Stimulated activated CD8-positive, alpha-beta memory T cell treated with anti-CD3 and anti-CD28 coated beads, Interleukin-15, amount 100 ng/mL, for 1 hour (primary cell): ENCODE measurements at regions not wholly inside any gene's neighbourhood (a gene's known extent, or its start where the extent isn't known, plus 50 kb on each side); places are given as distances from the start of the nearest gene placed in this dataset.

ENCODE experiments used
- DNase-seq: peaks from one replicate; pipeline ENCODE4 v3.0.0-alpha.2; 2020; ENCODE audit warnings: low read depth

DNA sequence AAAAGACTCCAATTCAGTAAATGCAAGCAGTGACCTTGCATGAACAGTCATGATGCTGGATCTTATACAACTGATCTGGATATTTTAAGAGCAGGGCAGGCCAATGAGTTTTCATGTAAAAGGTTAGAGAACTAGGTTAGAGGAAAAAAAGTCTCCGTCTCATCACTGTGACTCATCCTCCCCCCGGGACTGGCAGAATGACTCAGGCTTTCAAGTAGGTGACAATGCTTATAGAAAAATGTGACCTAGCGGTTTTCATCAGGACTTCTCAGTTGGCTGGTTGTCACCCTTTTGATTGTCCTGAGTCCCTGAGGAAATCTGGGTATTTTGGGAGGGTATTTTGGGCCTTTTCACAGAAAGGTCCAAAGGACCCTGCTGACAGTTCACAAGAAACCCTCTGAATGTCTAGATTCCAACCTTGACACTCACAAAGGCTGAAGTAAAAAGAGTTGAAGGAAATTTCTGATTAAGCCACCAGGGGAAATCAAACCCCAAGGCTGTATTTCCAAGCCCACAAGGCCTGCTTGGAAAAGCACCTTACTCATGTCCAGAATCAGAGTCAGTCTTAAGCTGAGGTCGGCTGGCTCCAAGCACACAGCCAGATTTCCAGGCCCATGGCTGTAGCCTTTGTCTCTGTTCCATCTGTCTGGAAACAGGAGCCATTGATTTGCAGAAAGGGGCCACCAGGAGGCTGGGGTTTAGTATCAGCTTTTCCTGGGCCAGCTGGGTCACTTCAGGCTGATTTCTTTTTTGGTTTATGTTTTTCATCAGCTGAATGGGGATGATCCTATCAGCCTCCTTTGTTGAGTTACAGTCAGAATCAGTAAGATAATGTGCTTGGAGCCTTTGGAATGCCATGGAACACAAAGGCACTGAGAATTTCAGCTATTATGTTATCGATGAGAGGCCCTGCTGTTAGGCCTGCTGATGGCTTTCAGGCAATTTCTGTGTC lies 226.4 kb upstream of the HABP2 start:
- no peak for DNase-seq

DNA sequence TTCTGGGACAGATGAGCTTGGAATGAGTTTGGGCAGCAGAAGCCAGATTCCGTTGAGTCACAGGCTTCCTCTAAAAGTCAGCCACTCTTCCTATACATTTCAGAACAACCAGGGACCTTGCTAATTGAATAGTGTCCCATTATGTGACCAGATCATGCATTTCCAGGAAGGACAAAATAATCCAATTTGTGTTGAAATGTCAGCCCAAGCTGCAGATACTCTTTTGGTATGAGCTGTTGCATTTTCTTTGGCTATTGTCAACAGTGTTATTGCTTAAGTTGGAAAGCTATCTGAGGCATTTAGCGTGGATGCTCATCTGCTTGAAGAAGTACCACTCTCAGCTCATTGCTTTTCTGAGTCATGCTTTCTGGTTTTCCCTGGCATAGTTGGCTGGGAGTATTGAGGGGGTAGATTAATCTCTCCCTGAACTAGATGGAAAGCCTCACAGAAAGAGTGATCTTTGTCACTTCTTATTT lies 223.7 kb upstream of the HABP2 start:
- no peak for DNase-seq

DNA sequence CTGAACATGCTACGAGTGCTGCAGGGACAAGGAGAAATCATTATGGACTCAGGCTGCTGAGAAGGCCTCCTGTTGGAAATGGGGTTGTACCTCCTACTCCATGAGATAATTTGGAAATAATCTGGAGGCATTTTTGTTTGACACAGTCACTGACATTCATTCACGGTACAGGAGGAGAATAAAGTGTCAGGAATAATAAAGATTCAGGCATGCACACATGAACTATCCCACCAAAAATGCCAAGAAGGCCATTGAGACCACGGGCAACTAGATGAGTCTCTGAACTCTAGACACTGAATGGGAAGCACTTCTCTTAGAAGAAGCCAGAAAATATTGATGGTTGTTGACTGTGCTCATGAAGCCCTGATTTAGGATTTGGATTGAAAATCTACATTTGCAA lies 220.9 kb upstream of the HABP2 start:
- DNase-seq, result no peak

DNA sequence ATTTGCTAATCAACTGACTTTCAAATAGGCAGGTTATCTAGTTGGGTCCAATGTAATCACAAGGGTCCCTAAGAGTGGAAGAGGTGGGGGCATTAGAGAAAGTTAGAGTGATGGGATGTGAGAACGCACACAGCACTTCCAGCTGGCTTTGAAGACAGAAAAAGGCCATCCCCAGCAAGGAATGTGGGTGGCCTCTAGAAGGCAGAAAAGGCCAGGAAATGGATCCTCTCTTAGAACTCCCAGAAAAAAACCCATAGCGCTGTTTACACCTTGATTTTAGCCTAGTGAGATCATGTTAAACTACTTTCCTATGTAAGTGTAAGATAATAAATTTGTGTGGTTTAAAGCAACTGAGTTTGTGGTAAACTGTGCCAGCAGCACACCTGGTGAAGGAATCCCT lies 219.5 kb upstream of the HABP2 start:
- DNase-seq, result no peak

DNA sequence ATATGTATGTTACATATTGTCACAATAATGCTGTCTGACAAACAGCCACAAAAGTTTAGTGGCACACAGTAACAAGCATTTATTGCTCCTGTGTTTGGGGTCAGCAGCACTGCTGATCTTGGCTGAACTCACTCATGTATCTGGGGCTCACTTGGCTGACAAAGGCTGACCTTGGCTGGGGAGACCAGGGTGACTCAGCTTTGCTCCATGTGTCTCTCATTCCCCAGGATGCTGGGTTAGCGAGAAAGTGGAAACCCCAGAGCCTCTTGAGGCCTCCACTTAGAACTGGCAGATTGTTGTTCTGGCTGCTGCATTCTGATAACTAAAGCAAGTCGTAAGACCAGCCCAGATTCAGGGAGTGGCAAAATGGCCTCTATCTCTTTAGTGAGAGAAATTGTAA lies 217.3 kb upstream of the HABP2 start:
- DNase-seq, result no peak

DNA sequence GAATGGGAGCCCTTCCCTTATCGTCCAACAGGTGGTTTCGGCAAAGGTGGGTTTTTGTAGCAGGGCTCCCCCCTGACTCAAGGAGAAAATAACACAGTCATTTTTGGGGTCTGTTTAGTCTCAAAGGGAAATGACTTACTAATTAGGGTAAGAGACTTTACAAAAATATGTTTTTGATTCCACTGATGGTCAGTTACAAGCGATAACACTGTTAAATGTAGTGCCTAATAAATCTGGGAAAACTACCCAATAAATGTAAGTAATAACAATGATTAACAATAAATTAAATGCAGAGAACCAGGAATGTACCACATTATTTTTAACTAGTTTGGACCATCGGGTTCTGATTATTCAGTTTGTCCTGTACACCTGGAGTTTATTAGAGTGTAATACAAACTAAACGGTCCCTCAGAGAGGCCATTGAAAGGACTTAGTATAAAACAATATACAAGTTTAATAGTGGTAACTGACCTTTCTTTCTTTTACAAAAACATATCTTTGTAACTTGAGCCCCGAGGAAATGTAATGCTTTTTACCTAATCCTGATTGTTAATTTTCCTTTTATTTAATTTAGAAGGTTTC lies 216.2 kb upstream of the HABP2 start:
- no peak for DNase-seq

DNA sequence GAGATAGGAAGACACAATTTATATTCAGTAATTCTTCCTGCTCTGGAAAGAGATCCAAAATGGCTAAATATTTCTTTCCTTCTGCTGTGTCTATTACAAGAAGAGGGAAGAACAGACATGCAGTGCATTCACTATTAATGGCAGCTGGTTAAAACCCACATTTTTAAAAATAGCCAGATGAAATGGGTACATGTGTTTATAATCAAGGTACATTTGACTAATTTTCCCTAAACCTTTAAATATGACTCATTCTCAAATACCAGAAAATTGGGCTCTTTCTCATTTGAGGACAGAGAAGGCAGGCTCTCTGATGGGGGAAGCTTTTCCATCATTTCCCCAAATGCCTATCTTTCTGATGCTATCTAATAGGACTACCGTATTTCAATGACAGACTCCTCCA lies 215.7 kb upstream of the HABP2 start:
- DNase-seq, result no peak

DNA sequence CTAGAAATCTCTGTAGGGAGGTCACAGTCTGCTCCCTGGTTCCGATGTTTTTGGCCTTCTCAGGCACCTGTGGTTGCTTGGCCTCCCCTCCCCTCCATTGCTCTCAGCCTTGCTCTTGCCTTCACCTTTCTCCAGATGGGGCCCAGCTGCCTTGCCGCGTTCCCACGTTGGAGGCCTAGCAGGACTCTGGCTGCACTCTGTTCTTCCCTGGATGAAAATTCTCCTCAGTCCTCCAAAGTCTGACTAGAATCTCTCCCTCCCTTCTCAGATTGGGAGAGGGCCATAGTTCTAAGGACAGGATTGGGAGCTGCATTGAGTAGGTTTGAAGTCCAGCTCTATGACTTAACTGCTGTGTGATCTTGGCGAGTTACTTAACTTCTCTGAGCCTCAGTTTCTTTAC lies 213.7 kb upstream of the HABP2 start:
- DNase-seq, result no peak

DNA sequence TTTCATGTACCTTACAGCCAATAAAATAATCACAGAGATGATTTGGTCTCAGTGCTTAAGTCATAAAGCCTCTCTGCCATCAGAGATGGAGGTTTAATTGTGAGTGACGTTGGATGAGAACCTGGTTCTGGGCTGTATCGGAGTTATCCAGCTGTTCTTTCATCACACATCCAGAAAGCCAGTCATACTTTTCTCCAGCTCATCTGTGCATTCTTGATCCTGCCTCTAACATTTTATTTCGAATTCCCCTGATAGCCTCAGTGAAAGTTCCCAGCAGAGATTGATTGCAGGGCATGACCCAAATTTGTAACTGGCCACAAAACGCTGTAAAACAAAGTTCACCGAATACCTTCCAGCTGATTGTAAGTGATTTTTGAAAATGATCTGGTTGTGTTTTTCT lies 212.6 kb upstream of the HABP2 start:
- DNase-seq, result no peak

DNA sequence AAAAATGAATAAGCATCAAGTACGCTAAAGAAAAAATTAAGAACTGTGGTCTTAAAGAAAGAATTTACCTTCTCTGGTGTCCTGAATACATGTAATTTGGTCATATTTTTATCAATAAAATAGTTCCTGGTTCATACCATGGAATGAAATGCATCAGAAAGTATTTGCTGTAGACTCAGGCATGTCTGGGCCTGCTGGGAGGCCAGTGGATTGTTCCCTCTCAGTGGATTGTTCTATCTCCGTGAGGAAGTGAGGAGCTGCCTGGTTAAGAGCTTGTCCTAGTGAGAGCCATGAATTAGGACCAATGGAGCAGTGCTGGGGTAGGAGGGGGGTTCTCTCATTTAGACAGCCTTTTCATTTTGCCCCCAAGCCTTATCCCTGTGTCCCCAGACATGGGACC lies 211.7 kb upstream of the HABP2 start:
- no peak for DNase-seq

DNA sequence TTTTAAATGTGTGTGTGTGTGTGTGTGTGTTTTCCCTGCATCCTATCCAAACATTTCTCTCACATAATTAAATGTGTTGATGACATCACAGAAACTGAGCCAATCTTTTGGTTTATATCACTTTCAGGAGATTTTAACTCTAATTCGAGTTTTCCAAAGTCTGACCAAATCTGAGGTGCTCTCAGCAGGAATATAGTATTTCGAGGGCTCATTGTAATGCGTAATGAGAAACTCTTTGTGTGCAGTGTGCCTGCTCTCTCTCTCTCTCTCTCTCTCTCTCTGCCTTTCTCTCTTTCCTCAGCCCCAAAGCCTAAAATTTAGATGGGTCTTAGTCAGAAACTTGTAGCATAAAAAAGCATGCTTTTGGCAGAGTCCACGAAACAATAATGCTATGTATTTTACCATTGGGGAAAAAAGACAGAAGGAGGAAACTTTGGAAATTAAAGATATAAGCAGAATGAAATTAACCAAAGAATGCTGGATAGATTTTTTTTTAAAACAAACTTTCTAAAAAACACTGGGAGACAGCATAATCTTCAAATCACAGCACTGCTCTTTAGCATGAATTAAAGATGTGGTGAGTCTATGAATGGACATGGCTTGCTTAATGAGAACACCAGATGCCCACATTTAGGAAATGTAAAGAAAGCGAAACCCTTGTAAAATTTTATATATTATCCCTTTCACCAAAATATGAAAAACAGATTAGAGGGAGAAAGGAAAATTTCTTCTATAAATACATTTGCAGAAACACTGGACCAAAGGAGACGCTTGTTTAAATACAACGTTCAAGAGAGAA lies 206.8 kb upstream of the HABP2 start:
- DNase-seq, result no peak

DNA sequence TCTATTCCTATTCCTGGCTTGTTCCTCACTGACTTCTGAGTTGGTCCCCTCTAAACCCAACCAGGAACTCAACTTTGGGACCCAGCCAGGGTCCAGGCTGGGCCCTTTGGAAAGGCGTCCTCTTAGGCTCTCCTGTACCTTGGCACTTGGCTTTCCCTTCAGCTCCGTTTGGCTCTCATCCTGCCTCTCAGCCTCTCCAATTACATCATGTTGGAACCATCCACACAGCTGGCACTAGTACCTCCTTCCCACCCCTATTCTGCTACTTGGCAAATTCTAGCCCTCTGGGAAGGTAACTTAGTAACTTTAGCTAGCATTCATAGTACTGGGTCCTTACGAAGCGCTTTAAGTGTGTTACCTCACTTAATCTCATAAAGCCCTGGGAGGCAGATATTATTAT lies 205.3 kb upstream of the HABP2 start:
- no peak for DNase-seq

DNA sequence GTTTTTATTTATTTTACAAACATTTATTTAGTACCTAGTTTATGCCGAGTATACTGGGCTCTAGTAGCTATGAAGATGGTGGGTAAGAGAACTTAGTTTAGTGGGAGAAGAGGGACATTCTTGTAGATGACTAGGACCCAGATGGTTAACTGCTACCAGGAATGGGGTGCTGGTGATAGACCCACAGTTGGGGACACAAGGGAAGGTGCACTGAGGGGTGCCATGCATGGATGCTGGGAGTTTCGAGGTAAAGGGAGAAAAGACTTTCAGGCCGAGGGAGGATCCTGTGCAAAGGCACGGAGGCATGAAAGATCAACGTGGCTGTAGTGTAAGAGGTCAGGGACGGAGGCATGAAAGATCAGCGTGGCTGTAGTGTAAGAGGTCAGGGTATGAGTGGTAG lies 204.2 kb upstream of the HABP2 start:
- no peak for DNase-seq

DNA sequence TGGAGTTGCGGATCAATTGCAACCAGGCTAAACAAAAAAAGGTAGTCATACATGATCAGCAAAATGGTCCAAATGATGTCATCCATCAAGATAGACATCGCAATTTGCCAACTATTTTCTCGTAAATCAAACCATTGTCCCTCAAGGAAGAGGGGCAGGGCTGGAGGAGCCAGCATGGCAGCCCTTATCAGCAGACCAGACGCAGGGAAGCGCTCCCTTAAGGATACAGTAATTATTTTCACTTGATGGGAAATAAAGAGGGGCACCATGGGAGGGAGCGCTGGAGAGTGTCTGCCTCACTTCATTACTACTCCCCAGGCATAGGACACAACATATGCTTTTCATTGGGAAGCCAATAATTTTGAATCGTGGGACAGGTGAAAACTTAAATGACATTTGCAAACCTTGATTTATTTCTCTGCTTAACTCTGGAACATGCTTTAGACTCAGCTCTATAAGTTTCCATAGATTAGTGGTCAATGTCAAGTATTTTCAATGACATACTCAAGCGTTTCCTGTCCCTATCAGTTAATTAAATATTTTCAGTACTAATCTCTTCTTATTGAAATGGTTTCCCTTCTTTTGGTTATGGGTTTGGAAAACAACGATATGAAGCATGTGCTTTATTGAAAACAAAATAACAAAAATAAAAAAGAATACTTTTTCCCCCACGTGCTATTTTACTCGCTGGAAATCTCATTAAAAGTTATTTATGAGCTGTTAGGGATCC lies 202.4 kb upstream of the HABP2 start:
- DNase-seq, result no peak

DNA sequence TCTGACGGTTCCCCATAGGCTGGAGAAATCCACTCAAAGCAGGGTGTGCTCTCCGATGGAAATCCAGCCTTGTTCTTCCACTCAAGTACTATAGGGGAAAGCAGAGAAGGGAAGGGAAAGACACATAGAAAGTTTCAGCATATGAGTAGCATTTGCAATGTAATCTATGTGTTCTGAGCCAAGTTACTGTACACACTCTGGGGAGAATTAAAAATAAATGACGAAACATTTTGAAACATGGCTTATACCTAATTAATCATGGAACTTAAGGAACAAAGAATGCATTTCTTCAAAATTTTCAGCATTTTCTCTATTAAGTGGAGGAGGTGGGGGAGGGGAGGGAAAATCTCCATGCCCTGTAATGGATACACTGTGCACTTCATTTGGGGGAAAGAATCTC lies 198.1 kb upstream of the HABP2 start:
- no peak for DNase-seq

DNA sequence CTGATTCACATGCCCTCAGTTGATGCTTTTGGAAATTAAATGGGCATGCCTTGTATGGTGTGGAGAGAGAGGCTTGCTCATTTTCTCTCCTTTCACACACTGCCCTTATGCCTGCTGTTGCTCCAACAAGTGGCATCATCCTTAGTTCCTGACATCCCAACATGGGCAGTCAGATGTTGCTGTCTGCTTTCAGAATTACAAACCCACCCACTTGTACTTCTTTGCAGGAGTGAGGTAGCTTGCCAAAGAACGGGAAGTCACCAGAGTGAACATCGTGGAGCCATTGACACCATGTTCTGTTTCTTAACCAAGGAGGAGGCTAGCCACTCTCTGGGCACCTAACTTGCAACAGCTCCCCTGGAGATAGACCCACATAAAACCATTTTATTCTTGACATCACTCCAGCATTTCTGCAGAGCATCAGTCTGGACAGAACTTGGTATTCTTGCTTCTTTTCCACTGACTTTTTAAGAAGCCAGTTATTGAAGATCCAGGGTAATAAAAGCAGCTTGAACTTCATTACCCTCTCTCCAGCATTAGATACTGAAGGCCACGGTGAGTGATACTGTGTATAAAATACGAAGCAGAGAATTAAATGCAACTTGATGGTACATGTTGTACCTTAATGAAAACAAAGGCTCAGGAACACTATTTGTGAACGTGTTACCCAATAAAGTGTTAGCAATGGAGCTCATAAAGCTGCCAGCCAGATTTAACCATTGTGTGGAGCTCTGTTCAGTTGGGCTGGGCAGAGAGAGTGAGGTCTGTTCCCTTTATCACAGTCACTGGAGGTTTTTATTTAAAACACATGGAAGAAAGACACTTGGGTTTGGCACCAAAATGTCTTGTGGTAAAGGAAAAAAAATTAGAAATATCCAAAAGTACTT lies 195.8 kb upstream of the HABP2 start:
- no peak for DNase-seq

DNA sequence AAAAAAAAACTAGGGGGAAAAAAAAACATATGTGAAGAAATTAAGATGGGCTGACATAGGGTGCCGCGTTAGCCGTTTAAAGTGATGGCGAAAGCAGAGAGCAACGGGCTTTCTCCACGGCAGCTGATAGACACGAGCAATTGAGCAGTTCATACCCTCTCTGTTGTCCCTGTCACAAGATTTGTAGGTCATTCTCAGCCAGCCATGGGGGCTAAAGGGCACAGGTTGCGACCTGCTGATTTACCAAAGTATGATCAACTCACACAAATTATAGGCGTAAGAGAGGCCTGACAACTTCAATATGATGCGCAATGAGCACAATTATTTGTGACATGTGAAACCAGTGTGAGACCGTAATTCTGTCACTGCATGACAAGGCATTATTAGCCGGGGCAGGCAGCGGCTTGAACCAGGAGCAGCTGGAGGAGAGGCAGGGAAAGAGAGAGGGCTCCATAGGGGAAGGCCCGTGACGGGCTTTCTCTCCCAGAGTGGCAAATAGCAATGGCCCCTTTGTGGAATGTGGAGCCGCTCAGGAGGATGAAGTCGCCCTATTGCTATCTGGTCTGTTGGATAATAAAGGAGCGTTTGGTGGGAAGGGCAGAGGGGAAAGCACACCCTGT lies 195.1 kb upstream of the HABP2 start:
- DNase-seq, result no peak

DNA sequence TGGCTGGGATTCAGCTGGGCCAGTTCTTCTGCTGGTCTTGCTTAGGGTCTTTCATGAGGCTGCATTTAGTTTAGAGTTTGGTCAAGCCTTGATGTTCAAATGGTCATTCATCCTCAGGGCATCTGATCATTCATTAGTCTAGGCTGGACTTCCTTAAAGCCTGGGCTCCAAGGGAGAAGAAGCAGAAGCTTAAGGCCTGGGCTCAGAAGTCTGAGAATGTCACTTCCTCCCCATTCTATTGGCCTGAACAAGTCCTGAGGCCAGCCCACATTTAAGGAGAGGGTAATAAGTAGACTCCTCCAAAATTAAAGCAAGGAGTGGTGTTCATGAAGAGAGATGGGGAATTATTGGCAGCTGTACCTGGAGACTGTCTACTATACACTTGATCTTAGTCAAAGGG lies 193.2 kb upstream of the HABP2 start:
- DNase-seq, result no peak

DNA sequence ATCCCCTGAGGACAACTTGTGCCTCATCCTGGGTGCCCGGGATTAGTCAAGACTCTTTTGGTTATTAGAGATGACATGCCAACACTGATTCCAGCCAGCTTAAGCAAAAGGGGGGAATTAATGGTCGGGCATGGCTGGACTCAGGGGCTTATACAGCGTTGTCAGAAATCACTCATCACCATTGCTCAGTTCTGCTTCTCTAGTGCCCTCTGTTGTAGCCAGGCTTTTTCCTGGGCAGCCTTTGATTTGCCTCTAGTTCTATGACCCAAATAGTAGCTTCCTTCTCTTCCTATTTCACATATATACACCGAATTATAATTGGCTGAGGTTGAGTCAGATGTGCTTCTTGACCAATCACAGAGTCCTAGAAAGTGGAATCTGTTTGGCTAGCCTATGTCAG lies 192.0 kb upstream of the HABP2 start:
- DNase-seq, result no peak

DNA sequence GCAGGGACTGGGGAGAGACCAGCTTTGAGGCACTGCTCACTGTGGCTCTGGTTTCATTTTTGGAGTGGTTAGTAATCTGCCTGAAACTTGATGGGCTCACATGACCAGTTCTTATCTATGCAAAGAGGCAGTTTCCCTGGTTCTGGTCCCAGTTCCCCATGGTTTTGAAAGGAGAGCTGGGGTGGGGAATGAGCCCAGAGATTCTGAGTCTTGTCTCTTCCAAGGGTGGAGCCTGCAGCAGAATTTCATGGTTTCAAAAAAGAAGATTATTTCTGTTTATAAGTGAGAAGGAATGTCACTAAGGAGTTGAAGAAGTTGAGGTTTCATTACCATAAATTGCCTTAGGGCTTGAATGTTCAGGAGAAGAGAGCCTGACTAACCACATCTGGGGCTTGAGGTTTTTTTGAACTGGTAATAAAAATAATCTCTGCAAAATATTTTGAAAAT lies 190.2 kb upstream of the HABP2 start:
- DNase-seq, result no peak

DNA sequence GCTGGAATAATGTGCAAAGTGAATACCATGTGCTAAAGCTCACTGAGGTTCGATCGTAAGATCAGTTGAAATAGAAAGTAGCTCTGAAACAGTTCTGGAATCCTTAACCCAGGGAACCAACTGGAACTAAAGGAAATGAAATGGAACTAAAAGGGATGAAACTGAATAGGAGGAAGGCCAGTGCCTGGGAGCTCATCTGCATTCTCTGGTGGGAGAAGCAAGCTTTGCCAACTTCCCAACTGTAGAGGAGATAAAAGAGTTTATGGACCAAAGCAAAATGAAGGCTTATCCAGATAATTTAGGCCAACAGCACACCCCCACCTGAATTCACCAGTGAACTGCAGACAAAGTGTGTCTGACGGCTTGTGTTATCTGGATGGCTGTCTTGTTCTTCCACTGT lies 188.6 kb upstream of the HABP2 start:
- no peak for DNase-seq
